HCT116 (cell line): ENCODE measurements at regions not wholly inside any gene's neighbourhood (a gene's known extent, or its start where the extent isn't known, plus 50 kb on each side); places are given as distances from the start of the nearest gene placed in this dataset.

Source experiments
- ATAC-seq: fragments of 200-7000 bp; cut with Tn5 transposase; 2 replicates; pipeline ENCODE4 v1.9.1; 2020; ENCODE audit warnings: mild to moderate bottlenecking, moderate library complexity
- BruUV-seq: library from RNA; stranded (reverse); fragments of 400-500 nt; replicated peaks from 2 replicates; lab custom pipeline; 2021; lab: Mats Ljungman, UMichigan
- CTCF ChIA-PET: fragments of 300-600 bp; sonication (Branson Sonifier 250); formaldehyde crosslinking; loops from one replicate; lab custom pipeline; 2021; ENCODE audit warnings: antibody characterized with exemption; lab: Charles Lee
- POLR2A ChIA-PET: fragments of 300-600, 350-600 bp; sonication (Branson Sonifier 250); formaldehyde crosslinking; loops from one replicate; lab custom pipeline; 2021; ENCODE audit warnings: antibody characterized with exemption; lab: Charles Lee
- RAD21 ChIA-PET, 2 experiments: fragments of 300-600 bp; sonication (Branson Sonifier 250); formaldehyde crosslinking; loops; one replicate each; lab custom pipeline; 2023; ENCODE audit warnings: low total read pairs in 2 of 2; ENCODE audit not compliant: uncharacterized antibody in 2 of 2, unreplicated experiment in 2 of 2, low non-redundant PET in 1 of 2; lab: Charles Lee
- DNase-seq: peaks from one replicate; pipeline ENCODE4 v3.0.0-alpha.2; 2010; ENCODE audit warnings: low read depth, low spot score
- H2AFZ ChIP-seq: fragments of 200-600 bp; shearing (Covaris generic), sonication (generic); 2 replicates; pipeline ENCODE4 v1.6.1; 2017; ENCODE audit warnings: low read depth, mixed run types, mixed read lengths, antibody characterized with exemption, low read length; ENCODE audit not compliant: poor library complexity, severe bottlenecking
- H3K27ac ChIP-seq: 2 replicates; pipeline ENCODE4 v1.5.1; 2012; ENCODE audit warnings: low read depth, low read length
- H3K27me3 ChIP-seq: fragments of 200-600 bp; sonication (generic); 2 replicates; pipeline ENCODE4 v1.6.1; 2016; ENCODE audit warnings: mixed run types, low read length, mixed read lengths; ENCODE audit not compliant: insufficient read depth
- H3K36me3 ChIP-seq, 2 experiments: fragments of 200-500 bp in 1 of 2; fragments of 200-600 bp in 1 of 2; sonication (Bioruptor generic) in 1 of 2; sonication (generic) in 1 of 2; 2 replicates each; pipeline versions ENCODE4 v1.5.1 to v1.6.1; 2014 to 2016; ENCODE audit warnings: low read length in 2 of 2, inconsistent platforms in 1 of 2, mixed read lengths in 1 of 2, mixed run types in 1 of 2; ENCODE audit not compliant: insufficient read depth in 2 of 2, control insufficient read depth in 1 of 2
- H3K4me1 ChIP-seq, 2 experiments: fragments of 200-600 bp in 1 of 2; sonication (generic) in 1 of 2; 2 replicates each; pipeline versions ENCODE4 v1.5.1 to v1.6.1; 2012 to 2017; ENCODE audit warnings: low read length in 2 of 2, inconsistent platforms in 1 of 2, mild to moderate bottlenecking in 1 of 2, mixed read lengths in 1 of 2, mixed run types in 1 of 2, moderate library complexity in 1 of 2; ENCODE audit not compliant: insufficient read depth in 2 of 2, control insufficient read depth in 1 of 2
- H3K4me2 ChIP-seq: fragments of 200-600 bp; sonication (generic); 2 replicates; pipeline ENCODE4 v1.6.1; 2017; ENCODE audit warnings: mixed run types, low read length, mixed read lengths
- H3K4me3 ChIP-seq, 2 experiments: fragments of 200-600 bp in 1 of 2; sonication (generic) in 1 of 2; replicated peaks in 1 of 2; 2 replicates each; pipeline ENCODE4 v1.5.1; 2011 to 2016; ENCODE audit warnings: low read length in 2 of 2, control low read depth in 1 of 2, low read depth in 1 of 2, mild to moderate bottlenecking in 1 of 2, mixed read lengths in 1 of 2, mixed run types in 1 of 2
- H3K79me2 ChIP-seq: fragments of 200-600 bp; sonication (generic); 2 replicates; pipeline ENCODE4 v1.6.1; 2017; ENCODE audit warnings: mild to moderate bottlenecking, mixed run types, low read length, moderate library complexity, mixed read lengths; ENCODE audit not compliant: insufficient read depth
- H3K9ac ChIP-seq: fragments of 200-600 bp; sonication (generic); 2 replicates; pipeline ENCODE4 v1.6.1; 2016; ENCODE audit warnings: low read length, mixed read lengths
- H3K9me2 ChIP-seq: fragments of 200-600 bp; sonication (generic), shearing (Covaris generic); 2 replicates; pipeline ENCODE4 v1.6.1; 2017; ENCODE audit warnings: mixed run types, mild to moderate bottlenecking, moderate library complexity; ENCODE audit not compliant: insufficient read depth
- H3K9me3 ChIP-seq, 2 experiments: fragments of 200-500 bp in 1 of 2; fragments of 200-600 bp in 1 of 2; sonication (Bioruptor generic) in 1 of 2; sonication (generic) in 1 of 2; 2 replicates each; pipeline ENCODE4 v1.6.1; 2014 to 2017; ENCODE audit warnings: low read length in 2 of 2, mixed read lengths in 2 of 2, inconsistent platforms in 1 of 2, low read depth in 1 of 2, mild to moderate bottlenecking in 1 of 2, mixed run types in 1 of 2, moderate library complexity in 1 of 2; ENCODE audit not compliant: control insufficient read depth in 1 of 2, insufficient read depth in 1 of 2
- H4K20me1 ChIP-seq: fragments of 200-600 bp; sonication (generic), shearing (Covaris generic); 2 replicates; pipeline ENCODE4 v1.6.1; 2017; ENCODE audit warnings: mixed run types, mild to moderate bottlenecking, moderate library complexity; ENCODE audit not compliant: insufficient read depth
- ATF3 ChIP-seq: IDR thresholded peaks from 2 replicates; pipeline ENCODE4 v1.6.1; 2012
- CBX3 ChIP-seq: IDR thresholded peaks from 2 replicates; pipeline ENCODE4 v1.6.1; 2012; ENCODE audit warnings: low read depth
- CEBPB ChIP-seq: IDR thresholded peaks from 2 replicates; pipeline ENCODE4 v1.6.1; 2012; ENCODE audit warnings: low read depth
- ELF1 ChIP-seq: IDR thresholded peaks from 2 replicates; pipeline ENCODE4 v1.6.1; 2012; ENCODE audit warnings: low read depth, borderline replicate concordance
- EZH2phosphoT487 ChIP-seq: fragments of 200-600 bp; IDR thresholded peaks from 2 replicates; pipeline ENCODE4 v1.6.1; 2018; ENCODE audit warnings: antibody characterized with exemption, borderline replicate concordance
- FOSL1 ChIP-seq: IDR thresholded peaks from 2 replicates; pipeline ENCODE4 v1.6.1; 2012; ENCODE audit warnings: low read depth
- MAX ChIP-seq: IDR thresholded peaks from 2 replicates; pipeline ENCODE4 v1.6.1; 2012
- POLR2AphosphoS5 ChIP-seq: IDR thresholded peaks from 2 replicates; pipeline ENCODE4 v1.6.1; 2011; ENCODE audit warnings: mild to moderate bottlenecking, low read depth, low read length, moderate library complexity
- RAD21 ChIP-seq: IDR thresholded peaks from 2 replicates; pipeline ENCODE4 v1.6.1; 2012; ENCODE audit warnings: low read depth, mild to moderate bottlenecking
- SP1 ChIP-seq: IDR thresholded peaks from 2 replicates; pipeline ENCODE4 v1.6.1; 2012; ENCODE audit warnings: low read depth
- TCF7L2 ChIP-seq: IDR thresholded peaks from 2 replicates; pipeline ENCODE4 v1.7.0; 2011; ENCODE audit warnings: borderline replicate concordance, inconsistent platforms; ENCODE audit not compliant: insufficient read depth, insufficient read length; ENCODE audit errors: extremely low read depth
- YY1 ChIP-seq: IDR thresholded peaks from 2 replicates; pipeline ENCODE4 v1.6.1; 2011; ENCODE audit warnings: low read length, low read depth, moderate library complexity, mild to moderate bottlenecking; ENCODE audit not compliant: insufficient replicate concordance; ENCODE audit errors: extremely low read depth
- ZFX ChIP-seq: fragments of 450-650 bp; IDR thresholded peaks from 2 replicates; pipeline ENCODE4 v1.6.1; 2017
- ZNF274 ChIP-seq: fragments of 200-500 bp; sonication (Bioruptor generic); IDR thresholded peaks from 2 replicates; pipeline ENCODE4 v1.6.1; 2014; ENCODE audit warnings: mild to moderate bottlenecking, low read depth, low read length, inconsistent platforms
- intact Hi-C: fragments of 100-400 bp; cut with micrococcal nuclease; formaldehyde crosslinking; loops from 2 replicates; pipeline ENCODE4 v1.10.0; 2022

- Histone ChIP-seq H4K20me1 (no peaks in the 10 kb centered on the region), H3K4me1 (peaks cover 0 to 5% of the 10 kb centered on the region in 2 experiments; a peak in 2 of 4 replicates), H3K9ac (no peak overlapping the region), H2AFZ (no peak overlapping the region), H3K4me3 (no peak overlapping the region), H3K79me2 (no peaks in the 10 kb centered on the region), H3K36me3 (no peaks in the 10 kb centered on the region), H3K9me3 (no peaks in the 10 kb centered on the region), H3K27me3 (peaks cover 9% of the 10 kb centered on the region; the same call in 1 of the 2 replicates), H3K4me2 (no peak overlapping the region), H3K27ac (no peak overlapping the region), H3K9me2 (no peaks in the 10 kb centered on the region)
- CTCF ChIA-PET = no interaction called here
- ATAC-seq = no peak
- BruUV-seq = no TSS peak
- intact Hi-C loops = no loop called here
- no peak for TF ChIP-seq SP1
- no peak for TF ChIP-seq EZH2phosphoT487
- no peak for TF ChIP-seq ZFX
- TF ChIP-seq RAD21 = no peak
- no peak for TF ChIP-seq ELF1
- POLR2A ChIA-PET = no interaction called here
- RAD21 ChIA-PET = no interaction called here
- DNase-seq = no peak
These were observed 156.8 kb upstream of the SOX1 start for GRCh38 chr13:111909971-111910671.

- no peak for DNase-seq
- ChIA-PET CTCF (no interaction called here), POLR2A (no interaction called here), RAD21 (no interaction called here)
- no peak for ATAC-seq
- Histone ChIP-seq H3K9me3 (no peaks in the 10 kb centered on the region), H3K27me3 (peaks cover 9% of the 10 kb centered on the region; the same call in 1 of the 2 replicates), H3K27ac (no peak overlapping the region), H3K4me3 (no peak overlapping the region), H4K20me1 (no peaks in the 10 kb centered on the region), H3K4me2 (no peak overlapping the region), H3K79me2 (no peaks in the 10 kb centered on the region), H2AFZ (no peak overlapping the region), H3K9me2 (no peaks in the 10 kb centered on the region), H3K36me3 (no peaks in the 10 kb centered on the region), H3K4me1 (no peaks in the 10 kb centered on the region), H3K9ac (no peak overlapping the region)
- intact Hi-C loops = no loop called here
- TF ChIP-seq YY1 (no peak), TCF7L2 (no peak), SP1 (no peak), CEBPB (no peak), CBX3 (no peak), ZNF274 (no peak), FOSL1 (no peak), ATF3 (no peak), ZFX (no peak), MAX (no peak), POLR2AphosphoS5 (no peak), EZH2phosphoT487 (no peak), RAD21 (no peak), ELF1 (no peak)
- no TSS peak for BruUV-seq
These were observed 155.7 kb upstream of the SOX1 start for GRCh38 chr13:111911121-111911720.
